GM06990 (cell line): ENCODE measurements at regions not wholly inside any gene's neighbourhood (a gene's known extent, or its start where the extent isn't known, plus 50 kb on each side); places are given as distances from the start of the nearest gene placed in this dataset.

Experiments used
- DNase-seq: peaks from one replicate; pipeline ENCODE4 v3.0.0-alpha.2; 2011; ENCODE audit not compliant: insufficient read length; ENCODE audit errors: extremely low read depth
- H3K27me3 ChIP-seq: replicated peaks from 2 replicates; pipeline ENCODE4 v1.6.0; 2011; ENCODE audit warnings: low read length; ENCODE audit not compliant: control insufficient read depth, insufficient read depth
- H3K36me3 ChIP-seq: 2 replicates; pipeline ENCODE4 v1.5.1; 2011; ENCODE audit warnings: low read length; ENCODE audit not compliant: control insufficient read depth, insufficient read depth
- H3K4me3 ChIP-seq: replicated peaks from 2 replicates; pipeline ENCODE4 v1.5.1; 2011; ENCODE audit warnings: low read depth, mild to moderate bottlenecking, control low read depth, low read length
- CTCF ChIP-seq: IDR thresholded peaks from 2 replicates; pipeline ENCODE4 v1.5.1; 2011; ENCODE audit warnings: low read length, control low read depth, mild to moderate bottlenecking, inconsistent platforms; ENCODE audit not compliant: insufficient read depth, poor library complexity, severe bottlenecking

- DNase-seq, result no peak
- no peaks in the 10 kb centered on the region for H3K36me3 ChIP-seq
- H3K27me3 ChIP-seq, result no peaks in the 10 kb centered on the region
- TF ChIP-seq CTCF, result no peak
- H3K4me3 ChIP-seq, result no peak overlapping the region
Measured at GRCh38 chr13:70612881-70613280, 504.6 kb upstream of the KLHL1 start.

GRCh38 chr13:70604448-70604847 lies 496.2 kb upstream of the KLHL1 start:
- H3K4me3 ChIP-seq, result no peak overlapping the region
- TF ChIP-seq CTCF, result no peak
- H3K27me3 ChIP-seq, result no peaks in the 10 kb centered on the region
- H3K36me3 ChIP-seq, result no peaks in the 10 kb centered on the region
- DNase-seq, result no peak

- no peak for DNase-seq
- TF ChIP-seq CTCF, result no peak
- H3K36me3 ChIP-seq, result no peaks in the 10 kb centered on the region
- no peaks in the 10 kb centered on the region for H3K27me3 ChIP-seq
- H3K4me3 ChIP-seq, result no peak overlapping the region
Measured at GRCh38 chr13:70593716-70594115, 485.5 kb upstream of the KLHL1 start.

- DNase-seq, result no peak
- no peak overlapping the region for H3K4me3 ChIP-seq
- no peak for TF ChIP-seq CTCF
- no peaks in the 10 kb centered on the region for H3K27me3 ChIP-seq
- no peaks in the 10 kb centered on the region for H3K36me3 ChIP-seq
Measured at GRCh38 chr13:70585109-70585508, 476.9 kb upstream of the KLHL1 start.

- no peak for TF ChIP-seq CTCF
- Histone ChIP-seq H3K27me3 (no peaks in the 10 kb centered on the region), H3K4me3 (no peak overlapping the region), H3K36me3 (no peaks in the 10 kb centered on the region)
- no peak for DNase-seq
Measured at GRCh38 chr13:70580825-70581224, 472.6 kb upstream of the KLHL1 start.

GRCh38 chr13:70579941-70580340 lies 471.7 kb upstream of the KLHL1 start:
- no peaks in the 10 kb centered on the region for H3K27me3 ChIP-seq
- H3K4me3 ChIP-seq, result no peak overlapping the region
- no peak for DNase-seq
- no peak for TF ChIP-seq CTCF
- no peaks in the 10 kb centered on the region for H3K36me3 ChIP-seq
